ENCODE measurements at regions not wholly inside any gene's neighbourhood (a gene's known extent, or its start where the extent isn't known, plus 50 kb on each side); places are given as distances from the start of the nearest gene placed in this dataset.
"Not testable (repeated sequence)": the region's sequence is repeated elsewhere in the genome, so short reads cannot be mapped to it uniquely, and the experiment has no call there.

DNA sequence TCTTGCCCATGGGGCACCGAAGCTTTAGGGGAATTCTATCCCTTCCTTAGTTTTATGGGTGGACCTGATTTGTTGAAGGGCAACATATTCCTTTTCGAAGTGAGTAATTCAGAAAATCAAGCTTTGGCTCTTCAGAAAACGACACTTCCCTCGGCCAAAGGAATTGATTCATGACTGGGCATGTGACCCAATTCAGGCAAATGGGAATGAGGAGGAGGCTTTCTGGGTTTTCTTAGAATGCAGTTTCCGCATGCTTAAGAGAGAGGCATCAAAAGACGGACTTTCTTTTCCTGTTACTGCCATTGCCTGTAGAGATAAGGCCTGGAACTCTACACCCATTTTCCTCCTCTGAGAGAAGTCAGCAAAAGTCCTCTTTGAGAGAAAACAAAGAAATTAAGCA, 179.5 kb downstream of the RFPL4B start:
- Histone ChIP-seq H3K27ac (no peak overlapping the region), H3K36me3 (no peaks in the 10 kb centered on the region), H3K9me3 (no peaks in the 10 kb centered on the region), H3K27me3 (no peaks in the 10 kb centered on the region), H3K4me3 (no peak overlapping the region), H3K4me1 (ENCODE audit: insufficient read depth) (no peaks in the 10 kb centered on the region)
- intact Hi-C loops (cut with DNase I) = no loop called here
- 90 to 93% (median 91%) methylated on average over 6 of the region's 6 CpGs for WGBS, 3 donors
- TF ChIP-seq EP300 (IDR thresholded peaks at IDR 0.05) (no peak), POLR2A (IDR thresholded peaks at IDR 0.05) (no peak)
- TF ChIP-seq, protein P1, sequence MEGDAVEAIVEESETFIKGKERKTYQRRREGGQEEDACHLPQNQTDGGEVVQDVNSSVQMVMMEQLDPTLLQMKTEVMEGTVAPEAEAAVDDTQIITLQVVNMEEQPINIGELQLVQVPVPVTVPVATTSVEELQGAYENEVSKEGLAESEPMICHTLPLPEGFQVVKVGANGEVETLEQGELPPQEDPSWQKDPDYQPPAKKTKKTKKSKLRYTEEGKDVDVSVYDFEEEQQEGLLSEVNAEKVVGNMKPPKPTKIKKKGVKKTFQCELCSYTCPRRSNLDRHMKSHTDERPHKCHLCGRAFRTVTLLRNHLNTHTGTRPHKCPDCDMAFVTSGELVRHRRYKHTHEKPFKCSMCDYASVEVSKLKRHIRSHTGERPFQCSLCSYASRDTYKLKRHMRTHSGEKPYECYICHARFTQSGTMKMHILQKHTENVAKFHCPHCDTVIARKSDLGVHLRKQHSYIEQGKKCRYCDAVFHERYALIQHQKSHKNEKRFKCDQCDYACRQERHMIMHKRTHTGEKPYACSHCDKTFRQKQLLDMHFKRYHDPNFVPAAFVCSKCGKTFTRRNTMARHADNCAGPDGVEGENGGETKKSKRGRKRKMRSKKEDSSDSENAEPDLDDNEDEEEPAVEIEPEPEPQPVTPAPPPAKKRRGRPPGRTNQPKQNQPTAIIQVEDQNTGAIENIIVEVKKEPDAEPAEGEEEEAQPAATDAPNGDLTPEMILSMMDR (IDR thresholded peaks at IDR 0.05) = no peak
- no peak for DNase-seq

DNA sequence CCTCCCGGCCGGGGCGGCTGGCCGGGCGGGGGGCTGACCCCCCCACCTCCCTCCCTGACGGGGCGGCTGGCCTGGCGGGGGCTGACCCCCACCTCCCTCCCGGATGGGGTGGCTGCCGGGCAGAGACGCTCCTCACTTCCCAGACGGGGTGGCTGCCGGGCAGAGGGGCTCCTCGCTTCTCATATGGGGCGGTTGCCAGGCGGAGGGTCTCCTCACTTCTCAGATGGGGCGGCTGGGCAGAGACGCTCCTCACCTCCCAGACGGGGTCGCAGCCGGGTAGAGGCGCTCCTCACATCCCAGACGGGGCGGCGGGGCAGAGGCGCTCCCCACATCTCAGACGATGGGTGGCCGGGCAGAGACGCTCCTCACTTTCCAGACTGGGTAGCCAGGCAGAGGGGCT, 181.2 kb downstream of the RFPL4B start:
- H3K9me3 ChIP-seq; H3K36me3 ChIP-seq; H3K4me1 ChIP-seq (ENCODE audit: insufficient read depth); H3K4me3 ChIP-seq; H3K27me3 ChIP-seq; H3K27ac ChIP-seq; intact Hi-C loops (cut with DNase I); DNase-seq: not testable (repeated sequence)
- WGBS, 3 donors = 94 to 96% (median 95%) methylated on average over 10 to 29 of the region's 29 CpGs

DNA sequence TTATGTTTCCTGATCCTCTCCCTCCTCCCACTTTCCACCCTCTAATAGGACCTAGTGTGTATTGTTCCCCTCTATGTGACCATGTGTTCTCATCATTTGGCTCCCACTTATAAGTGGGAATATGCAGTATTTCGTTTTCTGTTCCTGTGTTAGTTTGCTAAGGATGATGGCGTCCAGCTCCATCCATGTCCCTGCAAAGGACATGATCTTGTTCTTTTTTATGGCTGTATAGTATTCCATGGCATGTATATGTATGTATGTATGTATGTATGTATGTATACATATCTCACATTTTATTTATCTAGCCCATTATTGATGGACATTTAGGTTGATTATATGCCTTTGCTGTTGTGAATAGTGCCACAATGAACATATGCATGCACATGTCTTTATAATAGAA, 188.7 kb downstream of the RFPL4B start:
- 87 to 89% (median 88%) methylated on average over 2 of the region's 2 CpGs for WGBS, 3 donors
- H3K27me3 ChIP-seq = no peaks in the 10 kb centered on the region
- no peak for DNase-seq
- no peaks in the 10 kb centered on the region for H3K36me3 ChIP-seq
- H3K4me1 ChIP-seq (ENCODE audit: insufficient read depth) = no peaks in the 10 kb centered on the region
- intact Hi-C loops (cut with DNase I) = no loop called here
- H3K4me3 ChIP-seq = no peak overlapping the region
- no peaks in the 10 kb centered on the region for H3K9me3 ChIP-seq
- TF ChIP-seq, protein P1 (IDR thresholded peaks at IDR 0.05) = no peak
- TF ChIP-seq EP300 (IDR thresholded peaks at IDR 0.05) = no peak
- no peak for TF ChIP-seq POLR2A (IDR thresholded peaks at IDR 0.05)
- no peak overlapping the region for H3K27ac ChIP-seq

DNA sequence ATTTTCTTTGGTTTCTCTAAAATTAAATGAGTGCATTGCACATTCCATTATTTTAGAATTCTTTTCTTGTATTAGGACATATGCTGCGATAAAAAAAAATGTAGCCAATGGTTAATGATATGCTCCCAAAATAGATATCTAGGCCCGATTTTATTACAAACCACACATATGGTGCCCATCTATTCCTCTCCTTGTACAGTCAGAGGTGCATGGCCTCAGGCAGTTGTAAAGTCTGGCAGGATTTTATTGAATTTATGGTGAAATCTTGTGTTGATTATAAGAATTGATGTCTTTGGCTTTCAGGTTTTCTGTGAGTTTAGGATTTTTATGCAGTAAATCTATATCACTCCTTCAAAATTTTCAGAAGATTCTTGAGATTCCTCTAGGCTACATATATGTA, 192.2 kb downstream of the RFPL4B start:
- Histone ChIP-seq H3K9me3 (no peaks in the 10 kb centered on the region), H3K4me1 (ENCODE audit: insufficient read depth) (no peaks in the 10 kb centered on the region), H3K27ac (no peak overlapping the region), H3K27me3 (no peaks in the 10 kb centered on the region), H3K4me3 (no peak overlapping the region), H3K36me3 (no peaks in the 10 kb centered on the region)
- WGBS, 3 donors = 81 to 86% (median 84%) methylated on average over 2 of the region's 2 CpGs
- DNase-seq = no peak
- intact Hi-C loops (cut with DNase I) = no loop called here
- TF ChIP-seq, protein P1 (IDR thresholded peaks at IDR 0.05) = no peak

DNA sequence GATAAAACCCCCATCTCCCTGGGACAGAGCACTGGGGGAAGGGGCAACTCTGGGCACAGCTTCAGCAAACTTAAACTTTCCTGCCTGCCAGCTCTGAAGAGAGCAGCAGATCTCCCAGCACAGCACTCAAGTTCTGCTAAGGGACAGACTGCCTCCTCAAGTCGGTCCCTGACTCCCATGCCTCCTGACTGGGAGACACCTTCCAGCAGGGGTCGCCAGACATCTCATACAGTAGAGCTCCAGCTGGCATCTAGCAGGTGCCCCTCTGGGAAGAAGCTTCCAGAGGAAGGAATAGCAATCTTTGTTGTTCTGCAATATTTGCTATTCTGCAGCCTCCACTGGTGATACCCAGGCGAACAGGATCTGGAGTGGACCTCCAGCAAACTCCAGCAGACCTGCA, 194.7 kb downstream of the RFPL4B start:
- H3K4me3 ChIP-seq; H3K4me1 ChIP-seq (ENCODE audit: insufficient read depth); H3K27me3 ChIP-seq; H3K27ac ChIP-seq; H3K9me3 ChIP-seq; DNase-seq; intact Hi-C loops (cut with DNase I); H3K36me3 ChIP-seq: not testable (repeated sequence)
- 90 to 100% (median 98%) methylated on average over 3 of the region's 3 CpGs for WGBS, 3 donors

DNA sequence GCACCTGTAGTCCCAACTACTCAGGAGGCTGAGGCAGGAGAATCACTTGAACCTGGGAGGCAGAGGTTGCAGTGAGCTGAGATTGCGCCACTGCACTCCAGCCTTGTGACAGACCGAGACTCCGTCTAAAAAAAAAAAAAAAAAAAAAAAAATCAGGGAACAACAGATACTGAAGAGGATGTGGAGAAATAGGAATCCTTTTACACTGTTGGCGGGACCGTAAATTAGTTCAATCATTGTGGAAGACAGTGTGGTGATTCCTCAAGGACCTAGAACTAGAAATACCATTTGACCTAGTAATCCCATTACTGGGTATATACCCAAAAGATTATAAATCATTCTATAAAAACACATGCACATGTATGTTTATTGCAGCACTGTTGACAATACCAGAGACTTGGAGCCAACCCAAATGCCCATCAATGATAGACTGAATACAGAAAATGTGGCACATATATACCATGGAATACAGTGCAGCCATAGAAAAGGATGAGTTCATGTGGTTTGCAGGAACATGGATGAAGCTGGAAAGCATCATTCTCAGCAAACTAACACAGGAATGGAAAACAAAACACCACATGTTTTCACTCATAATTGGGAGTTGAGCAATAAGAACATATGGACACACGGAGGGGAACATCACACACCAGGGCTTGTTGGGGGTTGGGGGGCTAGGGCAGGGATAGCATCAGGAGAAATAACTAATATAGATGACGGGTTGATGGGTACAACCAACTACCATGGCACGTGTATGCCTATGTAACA, 200.4 kb downstream of the RFPL4B start:
- H3K27ac ChIP-seq; H3K4me3 ChIP-seq; intact Hi-C loops (cut with DNase I); H3K36me3 ChIP-seq; H3K9me3 ChIP-seq; H3K4me1 ChIP-seq (ENCODE audit: insufficient read depth); DNase-seq; H3K27me3 ChIP-seq: not testable (repeated sequence)
- 82 to 88% (median 82%) methylated on average over 8 of the region's 8 CpGs for WGBS, 3 donors

Data from ovary (tissue), 7 donors.